ENCODE measurements at regions not wholly inside any gene's neighbourhood (a gene's known extent, or its start where the extent isn't known, plus 50 kb on each side); places are given as distances from the start of the nearest gene placed in this dataset.

- POLR2A ChIA-PET, result no interaction called here
- CTCF ChIA-PET, result interaction anchor here (0.6 to 1.1 kb wide), 2 partner anchors 9 to 14 kb away, joined by 3 to 4 read pairs; no protein-coding TSS in a partner anchor
- Mint-ChIP-seq H3K4me3 (ENCODE audit: unreplicated experiment) (no peak overlapping the region), H3K36me3 (ENCODE audit: insufficient read depth, unreplicated experiment) (no peaks in the 10 kb centered on the region), H3K4me1 (ENCODE audit: insufficient read depth, unreplicated experiment) (no peaks in the 10 kb centered on the region), H3K27me3 (ENCODE audit: insufficient read depth, unreplicated experiment) (peaks cover 53% of the 10 kb centered on the region), H3K9me3 (ENCODE audit: unreplicated experiment) (no peaks in the 10 kb centered on the region), H3K27ac (ENCODE audit: low read depth, unreplicated experiment) (no peak overlapping the region)
- DNase-seq (ENCODE audit: unreplicated experiment), result peak; percentile 34
- TF ChIP-seq, protein P1, sequence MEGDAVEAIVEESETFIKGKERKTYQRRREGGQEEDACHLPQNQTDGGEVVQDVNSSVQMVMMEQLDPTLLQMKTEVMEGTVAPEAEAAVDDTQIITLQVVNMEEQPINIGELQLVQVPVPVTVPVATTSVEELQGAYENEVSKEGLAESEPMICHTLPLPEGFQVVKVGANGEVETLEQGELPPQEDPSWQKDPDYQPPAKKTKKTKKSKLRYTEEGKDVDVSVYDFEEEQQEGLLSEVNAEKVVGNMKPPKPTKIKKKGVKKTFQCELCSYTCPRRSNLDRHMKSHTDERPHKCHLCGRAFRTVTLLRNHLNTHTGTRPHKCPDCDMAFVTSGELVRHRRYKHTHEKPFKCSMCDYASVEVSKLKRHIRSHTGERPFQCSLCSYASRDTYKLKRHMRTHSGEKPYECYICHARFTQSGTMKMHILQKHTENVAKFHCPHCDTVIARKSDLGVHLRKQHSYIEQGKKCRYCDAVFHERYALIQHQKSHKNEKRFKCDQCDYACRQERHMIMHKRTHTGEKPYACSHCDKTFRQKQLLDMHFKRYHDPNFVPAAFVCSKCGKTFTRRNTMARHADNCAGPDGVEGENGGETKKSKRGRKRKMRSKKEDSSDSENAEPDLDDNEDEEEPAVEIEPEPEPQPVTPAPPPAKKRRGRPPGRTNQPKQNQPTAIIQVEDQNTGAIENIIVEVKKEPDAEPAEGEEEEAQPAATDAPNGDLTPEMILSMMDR (IDR thresholded peaks at IDR 0.05; ENCODE audit: unreplicated experiment), result no peak
- BruUV-seq (replicated peaks), result no TSS peak
- intact Hi-C loops (cut with micrococcal nuclease), result no loop called here
These were observed 322.5 kb downstream of the CDK5RAP2 start for GRCh38 chr9:120257483-120257882.

DNA sequence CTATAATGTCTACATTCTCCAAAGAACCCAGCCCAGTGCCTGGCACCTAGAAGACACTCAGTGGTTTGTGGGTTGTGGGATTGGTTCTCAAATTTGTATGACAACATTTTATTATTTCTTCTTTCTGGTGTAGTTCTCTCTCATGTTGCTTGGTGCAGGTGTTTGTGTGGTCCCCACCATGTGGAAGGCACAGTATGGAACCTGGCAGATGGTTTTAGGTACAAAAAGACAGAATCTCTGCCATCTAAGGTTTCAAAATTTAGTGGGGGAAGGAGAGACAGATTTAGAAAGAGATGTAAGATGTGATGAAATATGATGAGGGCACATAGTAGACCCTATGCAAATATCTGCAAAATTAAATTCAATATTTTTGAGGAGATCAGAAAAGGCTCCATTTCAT lies 323.8 kb downstream of the CDK5RAP2 start:
- Mint-ChIP-seq H3K9me3 (ENCODE audit: unreplicated experiment) (no peaks in the 10 kb centered on the region), H3K27me3 (ENCODE audit: insufficient read depth, unreplicated experiment) (peaks cover 61% of the 10 kb centered on the region), H3K27ac (ENCODE audit: low read depth, unreplicated experiment) (no peak overlapping the region), H3K36me3 (ENCODE audit: insufficient read depth, unreplicated experiment) (no peaks in the 10 kb centered on the region), H3K4me1 (ENCODE audit: insufficient read depth, unreplicated experiment) (no peaks in the 10 kb centered on the region), H3K4me3 (ENCODE audit: unreplicated experiment) (no peak overlapping the region)
- intact Hi-C loops (cut with micrococcal nuclease), result no loop called here
- POLR2A ChIA-PET, result no interaction called here
- TF ChIP-seq, protein P1 (IDR thresholded peaks at IDR 0.05; ENCODE audit: unreplicated experiment), result no peak
- CTCF ChIA-PET, result interaction anchor here (0.6 to 1.0 kb wide), 2 partner anchors 10 to 243 kb away, joined by 3 to 5 read pairs; no protein-coding TSS in a partner anchor
- BruUV-seq (replicated peaks), result no TSS peak
- DNase-seq (ENCODE audit: unreplicated experiment), result no peak

DNA sequence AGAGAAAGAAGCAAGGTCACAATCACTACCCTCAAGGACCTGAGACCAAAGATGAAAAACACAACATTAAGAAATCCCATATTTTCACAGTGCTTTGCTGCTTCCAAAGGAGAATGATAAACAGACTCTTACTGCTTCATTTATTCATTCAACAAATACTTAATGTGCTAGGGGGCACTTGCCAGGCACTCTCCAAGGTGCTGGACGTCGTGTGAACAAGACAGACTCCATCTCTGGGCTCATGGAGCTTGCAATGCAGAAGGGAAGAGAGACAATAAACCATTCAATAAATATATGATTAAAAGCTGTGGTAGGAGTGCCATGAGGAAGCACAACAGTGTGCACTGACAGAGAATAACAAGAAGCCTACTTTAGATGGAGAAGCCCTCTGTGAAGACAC lies 327.7 kb downstream of the CDK5RAP2 start:
- ChIA-PET POLR2A (no interaction called here), CTCF (no interaction called here)
- Mint-ChIP-seq H3K4me1 (ENCODE audit: insufficient read depth, unreplicated experiment) (no peaks in the 10 kb centered on the region), H3K36me3 (ENCODE audit: insufficient read depth, unreplicated experiment) (no peaks in the 10 kb centered on the region), H3K27ac (ENCODE audit: low read depth, unreplicated experiment) (no peak overlapping the region), H3K4me3 (ENCODE audit: unreplicated experiment) (no peak overlapping the region), H3K9me3 (ENCODE audit: unreplicated experiment) (no peaks in the 10 kb centered on the region), H3K27me3 (ENCODE audit: insufficient read depth, unreplicated experiment) (peaks cover 67% of the 10 kb centered on the region)
- DNase-seq (ENCODE audit: unreplicated experiment), result peak; percentile 16
- intact Hi-C loops (cut with micrococcal nuclease), result no loop called here
- TF ChIP-seq, protein P1 (IDR thresholded peaks at IDR 0.05; ENCODE audit: unreplicated experiment), result no peak
- no TSS peak for BruUV-seq (replicated peaks)

- no peaks in the 10 kb centered on the region for H3K9me3 Mint-ChIP-seq (ENCODE audit: unreplicated experiment)
- no TSS peak for BruUV-seq (replicated peaks)
These were observed 337.7 kb downstream of the CDK5RAP2 start for GRCh38 chr9:120242116-120242811.

More at GRCh38 chr9:120242116-120242811, 337.7 kb downstream of the CDK5RAP2 start:
- Mint-ChIP-seq H3K4me1 (ENCODE audit: insufficient read depth, unreplicated experiment) (no peaks in the 10 kb centered on the region), H3K27ac (ENCODE audit: low read depth, unreplicated experiment) (no peak overlapping the region), H3K36me3 (ENCODE audit: insufficient read depth, unreplicated experiment) (no peaks in the 10 kb centered on the region), H3K4me3 (ENCODE audit: unreplicated experiment) (no peak overlapping the region), H3K27me3 (ENCODE audit: insufficient read depth, unreplicated experiment) (peaks cover 14% of the 10 kb centered on the region)
- POLR2A ChIA-PET, result no interaction called here
- no peak for DNase-seq (ENCODE audit: unreplicated experiment)
- intact Hi-C loops (cut with micrococcal nuclease), result no loop called here
- TF ChIP-seq, protein P1 (IDR thresholded peaks at IDR 0.05; ENCODE audit: unreplicated experiment), result no peak
- CTCF ChIA-PET, result interaction anchor here (0.6 kb wide), 1 partner anchor 253 kb away, joined by 4 read pairs; no protein-coding TSS in a partner anchor

Data from MCF 10A (cell line).